Gastrocnemius medialis (tissue), 4 donors: ENCODE measurements at regions not wholly inside any gene's neighbourhood (a gene's known extent, or its start where the extent isn't known, plus 50 kb on each side); places are given as distances from the start of the nearest gene placed in this dataset.

Experiments used
- ATAC-seq, 2 donors: fragments of 150-250 bp; one replicate each; pipeline ENCODE4 v1.9.1; 2016
- DNase-seq, 2 donors: peaks; one replicate each; pipeline ENCODE4 v3.0.0-alpha.2; 2019
- H3K27ac ChIP-seq, 4 donors: fragments of 200-600 bp; sonication (generic); 1 replicate in 1 of 4; 2 replicates in 3 of 4; pipeline ENCODE4 v1.5.1; 2016 to 2018; ENCODE audit warnings: mild to moderate bottlenecking in 2 of 4, moderate library complexity in 1 of 4
- H3K27me3 ChIP-seq, 3 donors: fragments of 200-600 bp; sonication (generic) in 2 of 3; 1 replicate in 1 of 3; 2 replicates in 2 of 3; pipeline versions ENCODE4 v1.5.1 to v1.6.0; 2016 to 2019; ENCODE audit warnings: mild to moderate bottlenecking in 1 of 3, moderate library complexity in 1 of 3
- H3K36me3 ChIP-seq, 2 donors: fragments of 200-600 bp; sonication (generic) in 1 of 2; one replicate each; pipeline ENCODE4 v1.5.1; 2017 to 2018
- H3K4me1 ChIP-seq, 2 donors: fragments of 200-600 bp; sonication (generic) in 1 of 2; one replicate each; pipeline ENCODE4 v1.5.1; 2016 to 2017; ENCODE audit warnings: mild to moderate bottlenecking in 2 of 2
- H3K4me3 ChIP-seq, 4 donors: fragments of 200-600 bp; sonication (generic) in 3 of 4; 1 replicate in 1 of 4; 2 replicates in 3 of 4; pipeline ENCODE4 v1.5.1; 2016 to 2019; ENCODE audit warnings: mild to moderate bottlenecking in 2 of 4
- H3K9me3 ChIP-seq, 3 donors: fragments of 200-600 bp; sonication (generic) in 2 of 3; 1 replicate in 1 of 3; 2 replicates in 2 of 3; pipeline ENCODE4 v1.5.1; 2016 to 2019
- POLR2A ChIP-seq, 2 donors: fragments of 450-650 bp; IDR thresholded peaks; one replicate each; pipeline ENCODE4 v1.6.1; 2017; ENCODE audit warnings: antibody characterized with exemption in 2 of 2, mild to moderate bottlenecking in 2 of 2, moderate library complexity in 2 of 2
- in situ Hi-C, 4 donors: fragments of 200-750 bp; cut with MboI; loops; one replicate each; pipeline versions ENCODE4 v1.15.0 to v1.8.0; 2017; ENCODE audit warnings: low sequenced_read_pairs in 4 of 4
- intact Hi-C: fragments of 100-400 bp; cut with DNase I; formaldehyde crosslinking; loops from one replicate; pipeline ENCODE4 v1.15.1; 2023; ENCODE audit warnings: low total_unique reads
- TF ChIP-seq, protein P1 (sequence below), 5 experiments: fragments of 450-650 bp in 3 of 5; fragments of 200-600 bp in 2 of 5; sonication (generic) in 2 of 5; IDR thresholded peaks in 4 of 5; conservative IDR thresholded peaks in 1 of 5; 1 replicate in 4 of 5; 2 replicates in 1 of 5; pipeline ENCODE4 v1.5.1; 2016 to 2019; ENCODE audit warnings: antibody characterized with exemption in 5 of 5, mild to moderate bottlenecking in 3 of 5, moderate library complexity in 3 of 5

- DNase-seq (no peak), ATAC-seq (no peak)
- intact Hi-C loops: no loop called here
- no peaks in the 10 kb centered on the region for H3K27me3 ChIP-seq
- no peaks in the 10 kb centered on the region for H3K9me3 ChIP-seq
- H3K4me3 ChIP-seq: no peak overlapping the region
- TF ChIP-seq POLR2A (IDR thresholded peaks at IDR 0.05): no peak
- TF ChIP-seq, protein P1, sequence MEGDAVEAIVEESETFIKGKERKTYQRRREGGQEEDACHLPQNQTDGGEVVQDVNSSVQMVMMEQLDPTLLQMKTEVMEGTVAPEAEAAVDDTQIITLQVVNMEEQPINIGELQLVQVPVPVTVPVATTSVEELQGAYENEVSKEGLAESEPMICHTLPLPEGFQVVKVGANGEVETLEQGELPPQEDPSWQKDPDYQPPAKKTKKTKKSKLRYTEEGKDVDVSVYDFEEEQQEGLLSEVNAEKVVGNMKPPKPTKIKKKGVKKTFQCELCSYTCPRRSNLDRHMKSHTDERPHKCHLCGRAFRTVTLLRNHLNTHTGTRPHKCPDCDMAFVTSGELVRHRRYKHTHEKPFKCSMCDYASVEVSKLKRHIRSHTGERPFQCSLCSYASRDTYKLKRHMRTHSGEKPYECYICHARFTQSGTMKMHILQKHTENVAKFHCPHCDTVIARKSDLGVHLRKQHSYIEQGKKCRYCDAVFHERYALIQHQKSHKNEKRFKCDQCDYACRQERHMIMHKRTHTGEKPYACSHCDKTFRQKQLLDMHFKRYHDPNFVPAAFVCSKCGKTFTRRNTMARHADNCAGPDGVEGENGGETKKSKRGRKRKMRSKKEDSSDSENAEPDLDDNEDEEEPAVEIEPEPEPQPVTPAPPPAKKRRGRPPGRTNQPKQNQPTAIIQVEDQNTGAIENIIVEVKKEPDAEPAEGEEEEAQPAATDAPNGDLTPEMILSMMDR (IDR thresholded peaks at IDR 0.05 in 4 of 5, conservative IDR thresholded peaks at IDR 0.05 in 1 of 5): no peak
- H3K4me1 ChIP-seq: no peaks in the 10 kb centered on the region
- no peaks in the 10 kb centered on the region for H3K36me3 ChIP-seq
- H3K27ac ChIP-seq: no peak overlapping the region
- in situ Hi-C loops: no loop called here
These were observed 846.0 kb upstream of the LRFN5 start for GRCh38 chr14:40760704-40761103.

GRCh38 chr14:40758076-40758475 lies 848.6 kb upstream of the LRFN5 start:
- intact Hi-C loops (no loop called here), in situ Hi-C loops (no loop called here)
- H3K27ac ChIP-seq: no peak overlapping the region
- no peak overlapping the region for H3K4me3 ChIP-seq
- ATAC-seq: no peak
- TF ChIP-seq, protein P1 (IDR thresholded peaks at IDR 0.05 in 4 of 5, conservative IDR thresholded peaks at IDR 0.05 in 1 of 5): no peak
- no peak for TF ChIP-seq POLR2A (IDR thresholded peaks at IDR 0.05)
- no peak for DNase-seq
- no peaks in the 10 kb centered on the region for H3K36me3 ChIP-seq
- H3K9me3 ChIP-seq: no peaks in the 10 kb centered on the region
- H3K4me1 ChIP-seq: no peaks in the 10 kb centered on the region
- H3K27me3 ChIP-seq: no peaks in the 10 kb centered on the region

- TF ChIP-seq, protein P1 (IDR thresholded peaks at IDR 0.05 in 4 of 5, conservative IDR thresholded peaks at IDR 0.05 in 1 of 5): no peak
- no peak for TF ChIP-seq POLR2A (IDR thresholded peaks at IDR 0.05)
- ATAC-seq (no peak), DNase-seq (no peak)
- no peaks in the 10 kb centered on the region for H3K9me3 ChIP-seq
- intact Hi-C loops: no loop called here
- in situ Hi-C loops: no loop called here
- H3K27ac ChIP-seq: no peak overlapping the region
- no peaks in the 10 kb centered on the region for H3K27me3 ChIP-seq
- no peaks in the 10 kb centered on the region for H3K36me3 ChIP-seq
- no peaks in the 10 kb centered on the region for H3K4me1 ChIP-seq
- no peak overlapping the region for H3K4me3 ChIP-seq
These were observed 849.2 kb upstream of the LRFN5 start for GRCh38 chr14:40757376-40757950.

DNA sequence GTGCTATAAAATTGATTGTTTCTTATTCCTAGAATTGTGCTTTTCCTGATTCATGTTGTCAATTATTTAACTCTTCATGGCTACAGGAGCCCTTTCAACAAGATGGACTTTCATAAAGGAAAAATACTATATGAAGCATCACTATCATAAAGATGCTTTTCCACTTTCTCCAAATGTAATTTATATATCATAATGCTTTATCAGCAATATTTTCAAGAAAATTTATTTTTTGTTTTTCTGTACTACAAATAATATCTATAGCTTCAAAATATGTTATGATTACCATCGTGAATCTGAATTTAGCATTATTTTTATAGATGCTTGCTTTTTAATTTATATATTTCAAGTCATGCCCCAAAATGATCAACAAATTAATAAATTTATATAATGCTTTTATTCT lies 873.5 kb upstream of the LRFN5 start:
- Histone ChIP-seq H3K27ac (no peak overlapping the region), H3K9me3 (no peaks in the 10 kb centered on the region), H3K27me3 (no peaks in the 10 kb centered on the region), H3K4me3 (no peak overlapping the region), H3K4me1 (no peaks in the 10 kb centered on the region), H3K36me3 (no peaks in the 10 kb centered on the region)
- intact Hi-C loops (no loop called here), in situ Hi-C loops (no loop called here)
- TF ChIP-seq POLR2A (IDR thresholded peaks at IDR 0.05): no peak
- TF ChIP-seq, protein P1 (IDR thresholded peaks at IDR 0.05 in 4 of 5, conservative IDR thresholded peaks at IDR 0.05 in 1 of 5): no peak
- DNase-seq: no peak
- ATAC-seq: no peak

GRCh38 chr14:40727107-40727506 lies 879.6 kb upstream of the LRFN5 start:
- Histone ChIP-seq H3K9me3 (no peaks in the 10 kb centered on the region), H3K4me1 (no peaks in the 10 kb centered on the region), H3K27ac (no peak overlapping the region), H3K36me3 (no peaks in the 10 kb centered on the region), H3K4me3 (no peak overlapping the region), H3K27me3 (no peaks in the 10 kb centered on the region)
- DNase-seq: no peak
- intact Hi-C loops (no loop called here), in situ Hi-C loops (no loop called here)
- TF ChIP-seq POLR2A (IDR thresholded peaks at IDR 0.05): no peak
- TF ChIP-seq, protein P1 (IDR thresholded peaks at IDR 0.05 in 4 of 5, conservative IDR thresholded peaks at IDR 0.05 in 1 of 5): no peak
- no peak for ATAC-seq
